ENCODE measurements at regions not wholly inside any gene's neighbourhood (a gene's known extent, or its start where the extent isn't known, plus 50 kb on each side); places are given as distances from the start of the nearest gene placed in this dataset.
A peak's percentile ranks its signal among the peaks of the same experiment; 100 is the strongest.

- DNase-seq (ENCODE audit: low spot score) = no peak
Observed at GRCh38 chr11:128222245-128222884, 365.0 kb downstream of the ETS1 start.

DNA sequence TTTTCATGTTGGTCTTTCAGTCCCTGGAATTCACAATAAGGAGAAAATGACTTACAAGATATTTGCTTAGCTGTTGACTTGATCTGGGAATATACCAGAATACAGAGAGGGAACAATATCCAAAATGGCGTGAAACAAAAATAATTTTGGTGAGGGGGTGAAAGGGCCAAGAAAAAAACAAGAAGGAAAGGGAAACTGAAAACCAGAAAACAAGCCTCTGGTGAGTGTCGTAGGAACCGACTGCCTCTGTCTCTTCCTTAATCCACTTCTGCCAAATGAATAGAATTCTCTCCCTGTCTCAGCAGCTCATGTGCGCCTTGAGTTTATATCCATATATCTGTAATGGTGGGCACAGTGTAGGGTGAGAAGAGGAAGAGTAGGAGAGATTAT, 367.6 kb downstream of the ETS1 start:
- no peak for DNase-seq (ENCODE audit: low spot score)

GRCh38 chr11:128216198-128216597, 371.2 kb downstream of the ETS1 start:
- no peak for DNase-seq (ENCODE audit: low spot score)

GRCh38 chr11:128215238-128215882, 372.0 kb downstream of the ETS1 start:
- no peak for DNase-seq (ENCODE audit: low spot score)

- DNase-seq (ENCODE audit: low spot score) = no peak
Observed at GRCh38 chr11:128214263-128214662, 373.1 kb downstream of the ETS1 start.

DNA sequence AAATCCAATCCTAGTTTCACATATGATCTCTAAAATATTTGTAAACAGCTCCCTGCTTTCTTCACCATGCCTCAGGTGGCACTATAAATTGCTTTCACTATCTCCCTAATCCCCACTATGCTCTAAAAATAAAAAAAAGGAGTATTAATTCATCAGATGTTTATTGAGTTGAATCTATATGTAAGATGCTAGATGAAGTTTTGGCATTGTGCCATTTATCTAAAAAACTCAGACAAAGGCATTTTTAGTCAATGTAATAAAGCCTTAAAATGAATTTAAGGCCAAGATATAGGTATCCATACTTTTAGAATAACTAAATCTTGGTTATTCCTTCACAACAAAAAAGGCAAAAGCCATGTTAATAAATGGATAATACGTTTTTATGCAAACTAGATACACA, 373.9 kb downstream of the ETS1 start:
- DNase-seq (ENCODE audit: low spot score) = no peak

DNA sequence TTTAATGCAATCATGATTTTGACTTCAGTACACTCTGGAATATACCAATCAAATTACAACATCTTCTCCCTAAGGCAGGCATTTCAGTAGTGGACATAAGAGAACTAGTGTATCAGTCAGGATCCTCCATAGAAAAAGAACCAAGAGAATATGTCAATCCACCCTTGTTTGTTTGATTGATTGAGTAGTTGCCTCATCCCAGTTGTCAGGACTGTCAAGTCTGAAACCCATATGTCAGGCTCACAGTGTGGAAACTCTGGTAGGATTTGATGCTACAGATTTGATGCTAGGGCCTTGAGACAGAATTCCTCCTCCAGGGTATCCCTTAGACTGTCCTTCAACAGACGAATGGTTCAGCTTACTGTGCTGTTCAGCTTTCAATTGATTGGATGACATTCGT, 375.0 kb downstream of the ETS1 start:
- no peak for DNase-seq (ENCODE audit: low spot score)

DNA sequence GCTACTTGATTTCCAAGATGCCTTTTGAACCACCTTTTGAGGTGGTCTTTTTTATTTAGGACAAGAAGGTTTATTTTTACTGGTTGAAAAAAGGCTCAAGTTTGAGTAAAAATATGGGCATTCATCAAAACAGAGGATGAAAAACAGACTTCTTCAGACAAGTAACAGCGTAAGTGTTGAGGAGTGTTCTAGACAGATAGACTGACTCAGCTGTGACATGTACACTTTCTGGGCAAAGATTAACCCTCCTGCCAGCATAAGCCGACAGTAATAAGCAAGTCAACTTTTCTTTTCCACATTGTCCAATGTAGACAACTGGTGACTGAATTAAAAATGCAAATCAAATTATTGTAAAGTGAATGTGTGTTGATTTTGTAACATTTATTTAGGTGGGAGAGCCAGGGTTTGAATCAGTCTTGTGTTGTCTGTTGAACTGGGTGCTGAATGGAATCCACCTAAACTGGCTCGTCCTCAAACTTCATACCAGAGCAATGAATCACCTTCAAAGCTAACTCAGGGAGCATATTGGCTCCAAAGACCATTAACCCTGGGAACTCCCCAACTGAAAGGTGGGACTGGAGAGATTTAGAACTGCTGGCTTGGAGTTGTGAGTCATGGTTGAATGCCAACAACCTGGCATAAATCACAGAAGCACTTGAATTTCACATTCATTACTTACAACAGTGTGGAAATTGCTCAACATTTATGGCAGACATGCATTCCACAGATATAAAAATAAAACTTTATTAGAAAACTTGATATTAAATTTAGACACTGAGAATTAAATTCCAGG, 377.0 kb downstream of the ETS1 start:
- peak; percentile 27 for DNase-seq (ENCODE audit: low spot score)

GRCh38 chr11:128209138-128209435, 378.3 kb downstream of the ETS1 start:
- DNase-seq (ENCODE audit: low spot score) = no peak

- DNase-seq (ENCODE audit: low spot score) = no peak
Observed at GRCh38 chr11:128208329-128209137, 378.8 kb downstream of the ETS1 start.

DNA sequence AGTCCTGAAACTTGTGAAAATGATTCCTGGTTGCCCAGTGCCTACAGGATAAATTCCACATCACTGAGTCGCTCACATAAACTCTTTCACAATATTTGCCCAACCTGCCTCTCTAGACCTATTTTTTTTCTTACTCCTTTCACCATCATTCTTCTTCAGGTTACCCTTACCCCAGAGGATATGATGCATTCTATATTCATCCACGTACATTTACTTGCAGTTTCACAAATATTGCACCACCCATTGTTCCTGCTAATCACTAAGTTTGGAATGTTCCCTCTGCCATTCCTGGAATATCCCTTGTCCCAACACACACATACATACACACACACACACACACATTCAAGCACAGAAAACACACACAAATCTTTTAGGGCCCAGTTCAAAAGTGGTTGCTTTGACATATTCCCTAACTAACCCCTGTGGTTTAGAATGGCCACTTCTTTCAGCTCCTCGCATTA, 379.5 kb downstream of the ETS1 start:
- no peak for DNase-seq (ENCODE audit: low spot score)

DNA sequence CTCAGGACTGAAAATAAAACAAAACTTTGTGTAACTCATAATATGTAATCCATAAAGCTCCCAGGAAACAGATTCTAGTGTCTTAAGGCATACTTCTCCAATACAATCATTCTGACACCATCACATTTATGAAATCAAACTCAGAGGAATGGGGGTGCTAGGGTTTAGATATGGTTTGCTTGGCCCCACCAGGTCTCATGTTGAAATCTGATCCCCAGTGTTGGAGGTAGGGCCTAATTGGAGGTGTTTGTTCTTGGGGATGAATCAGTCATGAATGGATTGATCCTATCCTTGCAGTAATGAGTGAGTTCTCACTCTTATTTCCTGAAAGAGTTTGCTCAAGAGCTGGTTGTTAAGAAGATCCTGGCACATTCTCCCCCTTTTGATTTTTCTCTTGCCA, 380.9 kb downstream of the ETS1 start:
- DNase-seq (ENCODE audit: low spot score) = no peak

GRCh38 chr11:128205796-128206195, 381.6 kb downstream of the ETS1 start:
- no peak for DNase-seq (ENCODE audit: low spot score)

DNA sequence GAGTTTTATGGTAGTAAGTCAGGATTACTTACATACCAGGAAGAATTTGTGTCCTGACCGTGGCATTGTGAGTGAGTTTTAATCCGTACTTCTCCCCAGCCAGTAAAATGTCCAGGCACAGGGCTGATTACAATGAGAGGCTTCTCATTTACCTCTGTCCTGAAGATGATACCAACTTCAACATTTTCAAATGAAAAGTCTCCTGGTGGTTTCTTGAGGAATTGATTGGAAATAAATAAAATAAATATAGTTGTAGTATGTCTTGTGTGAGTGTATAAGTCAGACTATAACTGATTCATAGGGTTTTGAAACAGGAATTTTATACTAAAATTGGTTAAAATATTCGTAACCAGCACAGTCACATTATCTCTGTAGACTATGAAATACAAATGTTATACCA, 382.5 kb downstream of the ETS1 start:
- no peak for DNase-seq (ENCODE audit: low spot score)

GRCh38 chr11:128201801-128202200, 385.6 kb downstream of the ETS1 start:
- no peak for DNase-seq (ENCODE audit: low spot score)

DNA sequence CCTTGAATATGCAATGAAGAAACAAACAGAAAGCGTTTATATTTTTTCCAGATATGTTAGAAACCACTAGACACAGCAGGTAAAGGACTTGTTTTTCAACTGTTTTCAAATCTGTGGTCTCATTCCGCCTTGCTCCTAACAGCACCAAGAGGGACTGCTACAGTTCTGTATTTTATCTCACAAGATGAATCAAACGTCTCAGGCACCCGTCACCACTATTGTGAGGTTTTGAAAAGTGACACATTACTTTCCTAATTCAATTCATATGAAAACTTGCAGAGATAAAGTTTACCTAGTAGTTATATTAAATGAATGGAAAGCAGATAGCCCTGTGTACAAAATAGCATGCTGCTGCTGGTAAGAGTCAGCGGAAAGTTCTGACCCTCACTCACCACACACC, 386.3 kb downstream of the ETS1 start:
- DNase-seq (ENCODE audit: low spot score) = no peak

DNA sequence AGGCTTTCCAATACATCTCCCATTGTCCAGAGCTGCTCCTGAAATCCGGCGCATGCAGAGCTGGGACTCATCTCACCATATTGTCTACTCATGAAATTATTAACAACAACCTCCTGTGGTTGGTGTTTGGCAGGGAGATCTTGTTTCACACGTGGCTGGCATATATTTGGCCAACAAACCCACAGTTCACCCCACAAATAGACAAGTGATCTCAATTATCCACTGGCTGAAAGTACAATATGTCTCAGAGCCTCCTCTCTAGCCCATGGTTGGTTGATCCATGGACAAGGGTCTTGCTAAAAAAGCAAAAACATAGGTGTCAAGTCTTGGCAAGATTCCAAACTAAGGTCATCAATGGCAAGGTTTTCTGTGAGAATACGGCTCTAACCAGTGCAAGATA, 386.9 kb downstream of the ETS1 start:
- DNase-seq (ENCODE audit: low spot score) = no peak

GRCh38 chr11:128198216-128198772, 389.1 kb downstream of the ETS1 start:
- DNase-seq (ENCODE audit: low spot score) = no peak

GRCh38 chr11:128196235-128196634, 391.1 kb downstream of the ETS1 start:
- DNase-seq (ENCODE audit: low spot score) = no peak

DNA sequence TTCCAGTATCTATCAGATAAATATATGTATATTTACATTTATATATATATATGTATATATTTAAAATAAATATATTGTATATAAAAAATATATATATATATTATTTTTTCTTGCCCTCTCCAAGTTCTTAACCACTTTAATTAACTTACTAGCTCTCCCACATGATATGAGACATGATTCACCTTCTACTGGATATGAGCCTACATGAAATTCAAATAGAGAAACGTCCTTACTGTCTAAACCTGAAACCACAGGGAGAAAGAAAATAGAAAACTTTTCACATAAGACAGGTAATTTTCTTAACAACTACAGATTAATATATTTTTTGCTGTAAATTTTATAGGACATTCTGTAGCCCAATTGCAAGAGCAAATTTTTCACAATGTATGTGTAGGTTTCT, 391.6 kb downstream of the ETS1 start:
- no peak for DNase-seq (ENCODE audit: low spot score)

GRCh38 chr11:128195057-128195751, 392.2 kb downstream of the ETS1 start:
- DNase-seq (ENCODE audit: low spot score) = no peak

DNA sequence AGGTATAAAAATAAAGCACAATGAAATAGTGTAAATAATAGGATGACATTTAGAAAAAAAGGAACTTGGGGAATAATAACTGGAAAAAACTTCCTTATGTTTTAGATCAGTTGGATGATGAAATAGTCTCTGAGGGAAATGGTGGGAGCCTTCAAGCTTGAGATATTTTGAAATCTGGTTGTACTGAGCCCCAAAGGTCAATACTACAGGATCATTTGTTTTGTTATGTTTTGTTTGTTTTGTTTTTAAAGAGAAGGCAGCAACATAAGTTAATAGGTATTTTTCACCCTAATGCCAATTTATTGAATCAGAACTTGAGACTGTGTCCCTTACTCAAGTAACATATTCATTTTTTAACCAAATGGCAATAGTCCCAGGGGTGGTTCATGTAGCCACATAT, 393.1 kb downstream of the ETS1 start:
- DNase-seq (ENCODE audit: low spot score) = no peak

Data from RKO (cell line).